PFSK-1 (cell line): ENCODE measurements at regions not wholly inside any gene's neighbourhood (a gene's known extent, or its start where the extent isn't known, plus 50 kb on each side); places are given as distances from the start of the nearest gene placed in this dataset.

Source experiments
- FOXP2 ChIP-seq: optimal IDR thresholded peaks from 2 replicates; pipeline ENCODE3; 2011; ENCODE audit warnings: borderline replicate concordance, control low read depth, inconsistent platforms; ENCODE audit not compliant: insufficient read depth; ENCODE audit errors: extremely low read length, extremely low read depth
- POLR2AphosphoS5 ChIP-seq: IDR thresholded peaks from 2 replicates; pipeline ENCODE4 v1.6.1; 2012; ENCODE audit warnings: low read depth, mild to moderate bottlenecking, control low read depth, low read length, moderate library complexity
- SIN3A ChIP-seq: IDR thresholded peaks from 2 replicates; pipeline ENCODE4 v1.6.1; 2012; ENCODE audit warnings: mild to moderate bottlenecking, low read length, moderate library complexity, borderline replicate concordance; ENCODE audit not compliant: insufficient read depth
- TAF1 ChIP-seq: IDR thresholded peaks from 2 replicates; pipeline ENCODE4 v1.6.1; 2012; ENCODE audit warnings: low read length, control low read depth, borderline replicate concordance; ENCODE audit not compliant: insufficient read depth
- TF ChIP-seq, protein P1 (sequence below), 2 experiments: IDR thresholded peaks; 2 replicates each; pipeline versions ENCODE4 v1.6.1 to v1.8.0; 2011 to 2012; ENCODE audit warnings: low read depth in 2 of 2, low read length in 2 of 2, control low read depth in 1 of 2, inconsistent platforms in 1 of 2, mild to moderate bottlenecking in 1 of 2, moderate library complexity in 1 of 2; ENCODE audit not compliant: insufficient read depth in 1 of 2

DNA sequence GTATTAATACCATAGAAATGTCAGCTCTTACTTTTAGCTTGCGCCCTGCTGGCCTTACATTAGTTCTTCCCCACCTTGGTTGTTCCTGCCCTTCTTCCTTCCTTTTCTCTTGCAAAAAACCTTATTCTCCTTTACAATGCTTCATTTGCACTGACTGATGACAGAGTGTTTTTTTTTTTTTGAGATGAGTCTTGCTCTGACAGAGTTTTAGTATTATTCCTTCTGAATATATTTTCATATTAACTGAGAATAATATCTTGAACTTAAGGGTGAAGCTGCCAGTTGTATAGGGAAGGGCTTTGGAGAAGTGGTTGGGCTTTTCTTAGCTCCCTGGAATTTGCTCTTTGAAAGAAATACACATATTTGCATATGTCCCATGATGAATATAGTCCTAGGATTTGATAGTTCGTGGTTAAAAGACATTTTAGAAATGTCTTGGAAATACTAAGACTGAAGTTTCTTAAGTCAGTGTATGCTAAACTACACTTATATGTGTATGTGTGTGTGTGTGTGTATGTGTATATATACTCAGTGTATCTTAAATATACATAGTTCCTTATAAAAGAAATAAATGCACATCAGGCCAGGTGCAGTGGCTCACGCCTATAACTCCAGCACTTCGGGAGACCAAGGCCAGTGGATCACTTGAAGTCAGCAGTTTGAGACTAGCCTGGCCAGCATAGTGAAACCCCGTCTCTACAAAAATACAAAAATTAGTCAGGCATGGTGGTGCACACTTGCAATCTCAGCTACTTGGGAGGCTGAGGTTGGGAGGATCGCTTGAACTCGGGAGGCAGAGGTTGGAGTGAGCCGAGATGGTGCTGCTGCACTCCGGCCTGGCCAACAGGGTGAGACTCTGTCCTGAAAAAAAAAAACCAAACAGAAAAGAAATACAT, 216.1 kb upstream of the MYLIP start:
- TF ChIP-seq POLR2AphosphoS5 (no peak), TAF1 (no peak), FOXP2 (no peak), SIN3A (no peak)
- TF ChIP-seq, protein P1, sequence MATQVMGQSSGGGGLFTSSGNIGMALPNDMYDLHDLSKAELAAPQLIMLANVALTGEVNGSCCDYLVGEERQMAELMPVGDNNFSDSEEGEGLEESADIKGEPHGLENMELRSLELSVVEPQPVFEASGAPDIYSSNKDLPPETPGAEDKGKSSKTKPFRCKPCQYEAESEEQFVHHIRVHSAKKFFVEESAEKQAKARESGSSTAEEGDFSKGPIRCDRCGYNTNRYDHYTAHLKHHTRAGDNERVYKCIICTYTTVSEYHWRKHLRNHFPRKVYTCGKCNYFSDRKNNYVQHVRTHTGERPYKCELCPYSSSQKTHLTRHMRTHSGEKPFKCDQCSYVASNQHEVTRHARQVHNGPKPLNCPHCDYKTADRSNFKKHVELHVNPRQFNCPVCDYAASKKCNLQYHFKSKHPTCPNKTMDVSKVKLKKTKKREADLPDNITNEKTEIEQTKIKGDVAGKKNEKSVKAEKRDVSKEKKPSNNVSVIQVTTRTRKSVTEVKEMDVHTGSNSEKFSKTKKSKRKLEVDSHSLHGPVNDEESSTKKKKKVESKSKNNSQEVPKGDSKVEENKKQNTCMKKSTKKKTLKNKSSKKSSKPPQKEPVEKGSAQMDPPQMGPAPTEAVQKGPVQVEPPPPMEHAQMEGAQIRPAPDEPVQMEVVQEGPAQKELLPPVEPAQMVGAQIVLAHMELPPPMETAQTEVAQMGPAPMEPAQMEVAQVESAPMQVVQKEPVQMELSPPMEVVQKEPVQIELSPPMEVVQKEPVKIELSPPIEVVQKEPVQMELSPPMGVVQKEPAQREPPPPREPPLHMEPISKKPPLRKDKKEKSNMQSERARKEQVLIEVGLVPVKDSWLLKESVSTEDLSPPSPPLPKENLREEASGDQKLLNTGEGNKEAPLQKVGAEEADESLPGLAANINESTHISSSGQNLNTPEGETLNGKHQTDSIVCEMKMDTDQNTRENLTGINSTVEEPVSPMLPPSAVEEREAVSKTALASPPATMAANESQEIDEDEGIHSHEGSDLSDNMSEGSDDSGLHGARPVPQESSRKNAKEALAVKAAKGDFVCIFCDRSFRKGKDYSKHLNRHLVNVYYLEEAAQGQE (IDR thresholded peaks at IDR 0.05; ENCODE audit: insufficient read depth in 1 of 2, low read depth in 2 of 2, low read length in 2 of 2), result no peak

DNA sequence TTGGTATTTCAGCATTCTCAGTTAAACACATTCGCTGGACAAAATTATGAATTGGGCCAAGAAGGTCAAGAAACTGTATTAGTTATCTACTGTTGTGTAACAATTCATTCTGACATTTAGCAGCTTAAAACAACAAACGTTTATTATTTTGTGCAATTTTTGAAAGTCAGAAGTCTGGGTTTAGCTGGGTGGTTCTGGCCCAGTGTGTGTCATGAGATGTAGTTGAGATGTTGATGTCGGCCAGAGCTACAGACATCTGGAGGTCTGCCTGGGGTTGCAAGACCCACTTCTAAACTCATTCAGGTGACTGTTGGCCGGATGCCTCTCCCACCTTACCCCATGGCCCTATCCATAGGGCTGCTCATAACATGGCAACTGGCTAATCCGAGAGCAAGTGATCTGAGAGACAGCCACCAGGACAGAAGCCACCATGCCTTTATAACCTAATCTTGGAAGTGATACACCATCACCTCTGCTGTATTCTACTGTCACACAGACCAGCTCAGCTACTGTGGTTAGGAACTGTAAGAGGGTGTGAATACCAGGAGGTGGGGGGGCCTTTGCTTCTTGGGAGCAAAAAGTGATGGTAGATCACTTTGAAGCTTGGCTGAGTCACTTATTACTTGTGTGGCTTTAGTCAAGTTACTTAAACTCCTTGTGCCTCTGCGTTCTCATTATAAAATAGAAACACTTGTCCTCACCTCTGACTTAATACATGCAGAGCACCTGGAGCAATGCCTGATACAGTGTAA, 217.0 kb upstream of the MYLIP start:
- TF ChIP-seq FOXP2, result no peak
- TF ChIP-seq POLR2AphosphoS5, result no peak
- no peak for TF ChIP-seq TAF1
- TF ChIP-seq, protein P1 (IDR thresholded peaks at IDR 0.05; ENCODE audit: insufficient read depth in 1 of 2, low read depth in 2 of 2, low read length in 2 of 2), result no peak
- TF ChIP-seq SIN3A, result no peak

DNA sequence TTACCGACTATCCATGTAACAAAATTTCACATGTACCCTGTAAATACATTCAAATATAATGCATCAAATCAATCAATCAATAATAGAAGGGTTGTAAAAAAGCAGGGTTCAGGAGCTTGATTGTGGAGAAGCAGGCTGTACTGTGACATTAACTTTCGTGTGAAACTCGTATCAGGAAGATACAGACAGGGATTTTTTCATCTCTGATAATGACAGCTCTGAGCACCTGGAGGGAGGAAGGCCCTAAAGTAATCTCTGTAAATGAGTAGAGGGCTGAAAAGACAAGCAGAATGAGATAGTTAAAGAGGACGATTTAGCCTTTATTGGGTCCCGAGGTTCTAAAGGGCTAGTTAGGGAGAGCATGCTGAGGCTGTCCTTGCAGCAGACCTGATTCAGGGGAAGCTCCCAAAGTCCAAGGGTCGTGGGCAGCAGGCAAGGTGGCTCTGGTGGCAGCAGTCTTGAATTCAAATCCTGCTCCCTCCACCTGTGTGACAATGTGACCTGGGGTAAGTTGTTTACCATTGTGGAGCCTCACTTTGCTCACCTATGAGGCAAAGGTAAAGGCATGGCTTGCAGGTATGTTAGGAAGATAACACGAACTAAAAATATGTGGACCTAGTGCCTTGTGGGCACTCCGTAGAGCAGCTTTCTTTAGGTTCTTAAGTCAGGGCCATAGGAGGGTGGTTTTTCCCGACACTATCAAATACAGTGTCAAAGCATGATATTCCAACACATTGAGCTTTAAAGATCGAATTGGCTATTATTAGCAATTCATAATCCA, 219.4 kb upstream of the MYLIP start:
- no peak for TF ChIP-seq SIN3A
- TF ChIP-seq TAF1, result no peak
- TF ChIP-seq, protein P1 (IDR thresholded peaks at IDR 0.05; ENCODE audit: insufficient read depth in 1 of 2, low read depth in 2 of 2, low read length in 2 of 2), result no peak

DNA sequence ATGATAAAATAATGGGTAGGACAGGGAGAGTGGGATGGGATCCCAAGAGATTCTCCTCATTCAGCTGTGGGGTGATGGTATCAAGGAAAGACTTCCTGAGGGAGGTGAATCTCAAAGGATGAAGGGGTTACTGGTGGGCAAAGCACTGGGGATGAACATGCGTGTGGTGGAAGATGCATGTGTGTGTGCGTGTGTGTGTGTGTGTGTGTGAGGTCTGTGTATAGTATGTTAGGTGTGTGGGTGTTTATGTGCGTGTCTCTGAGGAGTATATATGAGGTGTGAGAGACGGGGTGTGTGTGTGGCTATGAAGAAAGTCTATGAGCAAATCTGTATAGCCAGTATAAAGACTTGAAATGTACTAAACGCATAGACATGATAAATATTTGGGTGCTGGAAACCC, 220.0 kb upstream of the MYLIP start:
- TF ChIP-seq POLR2AphosphoS5, result no peak
- no peak for TF ChIP-seq SIN3A
- TF ChIP-seq, protein P1 (IDR thresholded peaks at IDR 0.05; ENCODE audit: insufficient read depth in 1 of 2, low read depth in 2 of 2, low read length in 2 of 2), result no peak
- TF ChIP-seq FOXP2, result no peak
- TF ChIP-seq TAF1, result no peak
